Fibroblast of mammary gland (primary cell): ENCODE measurements at regions not wholly inside any gene's neighbourhood (a gene's known extent, or its start where the extent isn't known, plus 50 kb on each side); places are given as distances from the start of the nearest gene placed in this dataset.

Experiments
- DNase-seq: peaks from one replicate; pipeline ENCODE4 v3.0.0-alpha.2; 2010; ENCODE audit warnings: low read depth
- H3K4me3 ChIP-seq: 2 replicates; pipeline ENCODE4 v1.5.1; 2011; ENCODE audit warnings: low read depth, mild to moderate bottlenecking, low read length, moderate library complexity; ENCODE audit not compliant: control insufficient read depth
- CTCF ChIP-seq: conservative IDR thresholded peaks from 2 replicates; pipeline ENCODE4 v1.5.1; 2011; ENCODE audit warnings: low read depth, low read length, inconsistent platforms; ENCODE audit not compliant: control insufficient read depth, insufficient read depth

GRCh38 chr1:192003295-192004077 lies 154.8 kb upstream of the RGS18 start:
- no peak for DNase-seq
- TF ChIP-seq CTCF: no peak
- no peak overlapping the region for H3K4me3 ChIP-seq

GRCh38 chr1:192005976-192006375 lies 152.3 kb upstream of the RGS18 start:
- no peak for DNase-seq
- TF ChIP-seq CTCF: no peak
- no peak overlapping the region for H3K4me3 ChIP-seq

- no peak for DNase-seq
- no peak for TF ChIP-seq CTCF
- H3K4me3 ChIP-seq: no peak overlapping the region
These were observed 149.9 kb upstream of the RGS18 start for GRCh38 chr1:192008281-192008825.

GRCh38 chr1:192010406-192010805 lies 147.9 kb upstream of the RGS18 start:
- no peak for DNase-seq
- no peak overlapping the region for H3K4me3 ChIP-seq
- TF ChIP-seq CTCF: no peak

- no peak for TF ChIP-seq CTCF
- no peak overlapping the region for H3K4me3 ChIP-seq
- no peak for DNase-seq
These were observed 146.7 kb upstream of the RGS18 start for GRCh38 chr1:192011525-192011924.

- no peak for TF ChIP-seq CTCF
- no peak overlapping the region for H3K4me3 ChIP-seq
- DNase-seq: no peak
These were observed 135.4 kb upstream of the RGS18 start for GRCh38 chr1:192022827-192023226.

GRCh38 chr1:192024881-192025280 lies 133.4 kb upstream of the RGS18 start:
- DNase-seq: no peak
- no peak for TF ChIP-seq CTCF
- H3K4me3 ChIP-seq: no peak overlapping the region
